ENCODE measurements at regions not wholly inside any gene's neighbourhood (a gene's known extent, or its start where the extent isn't known, plus 50 kb on each side); places are given as distances from the start of the nearest gene placed in this dataset.

GRCh38 chr20:47428164-47428563 lies 71.7 kb upstream of the ZMYND8 start:
- TF ChIP-seq RXRA (IDR thresholded peaks at IDR 0.05), result no peak
- TF ChIP-seq ATF3 (IDR thresholded peaks at IDR 0.05), result no peak

Data from liver (tissue), 2 donors.